ENCODE measurements at regions not wholly inside any gene's neighbourhood (a gene's known extent, or its start where the extent isn't known, plus 50 kb on each side); places are given as distances from the start of the nearest gene placed in this dataset.

GRCh38 chr2:65504814-65505697, 72.7 kb upstream of the SPRED2 start:
- in situ Hi-C loops (cut with HindIII; ENCODE audit: low pct_unique_long_range_greater_than_20kb, low sequenced_read_pairs): no loop called here
- no peak for DNase-seq (ENCODE audit: low read depth, low spot score)

DNA sequence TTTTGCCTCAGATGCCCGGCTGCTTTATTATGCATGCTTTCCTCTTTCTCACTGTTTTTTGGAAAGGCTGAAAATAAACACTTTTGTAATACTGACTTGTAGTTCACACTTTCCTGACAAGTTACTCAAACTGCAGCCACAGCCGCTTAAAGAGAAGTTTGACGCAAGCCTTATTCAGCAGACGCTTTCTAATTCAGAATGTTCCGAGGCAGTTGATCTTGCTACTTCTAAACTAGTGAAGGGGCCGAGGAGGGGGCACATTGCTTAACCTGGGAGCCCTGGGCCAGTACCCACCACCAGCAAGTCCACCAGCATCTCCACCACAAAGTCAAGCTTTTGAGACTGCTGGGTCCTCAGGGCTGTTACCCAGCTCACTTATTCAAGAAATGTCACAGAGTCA, 71.8 kb upstream of the SPRED2 start:
- in situ Hi-C loops (cut with HindIII; ENCODE audit: low pct_unique_long_range_greater_than_20kb, low sequenced_read_pairs): no loop called here
- no peak for DNase-seq (ENCODE audit: low read depth, low spot score)

DNA sequence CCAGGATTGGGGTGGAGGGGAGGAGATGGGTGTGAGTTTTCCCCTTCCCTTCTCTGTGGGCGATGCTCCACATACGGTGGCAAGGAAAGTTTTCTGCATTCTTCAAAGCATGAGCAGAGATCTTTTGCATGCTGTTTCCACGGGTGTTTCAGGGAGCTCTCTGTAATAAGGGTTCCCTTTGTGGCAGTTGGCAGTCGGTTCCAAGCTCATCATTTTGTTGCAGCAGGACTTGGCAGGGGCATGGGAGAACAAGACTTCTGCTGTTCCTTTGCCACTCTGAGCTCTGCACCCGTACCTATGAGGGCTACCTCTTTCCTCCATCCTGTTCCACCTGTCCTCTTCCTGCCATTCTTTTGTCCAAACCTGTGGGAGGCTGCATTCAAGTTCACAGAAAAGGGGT, 71.3 kb upstream of the SPRED2 start:
- no peak for DNase-seq (ENCODE audit: low read depth, low spot score)
- in situ Hi-C loops (cut with HindIII; ENCODE audit: low pct_unique_long_range_greater_than_20kb, low sequenced_read_pairs): no loop called here

GRCh38 chr2:65501836-65502235, 69.4 kb upstream of the SPRED2 start:
- in situ Hi-C loops (cut with HindIII; ENCODE audit: low pct_unique_long_range_greater_than_20kb, low sequenced_read_pairs): no loop called here
- no peak for DNase-seq (ENCODE audit: low read depth, low spot score)

- DNase-seq (ENCODE audit: low read depth, low spot score): no peak
- in situ Hi-C loops (cut with HindIII; ENCODE audit: low pct_unique_long_range_greater_than_20kb, low sequenced_read_pairs): no loop called here
These were observed 68.7 kb upstream of the SPRED2 start for GRCh38 chr2:65501074-65501473.

DNA sequence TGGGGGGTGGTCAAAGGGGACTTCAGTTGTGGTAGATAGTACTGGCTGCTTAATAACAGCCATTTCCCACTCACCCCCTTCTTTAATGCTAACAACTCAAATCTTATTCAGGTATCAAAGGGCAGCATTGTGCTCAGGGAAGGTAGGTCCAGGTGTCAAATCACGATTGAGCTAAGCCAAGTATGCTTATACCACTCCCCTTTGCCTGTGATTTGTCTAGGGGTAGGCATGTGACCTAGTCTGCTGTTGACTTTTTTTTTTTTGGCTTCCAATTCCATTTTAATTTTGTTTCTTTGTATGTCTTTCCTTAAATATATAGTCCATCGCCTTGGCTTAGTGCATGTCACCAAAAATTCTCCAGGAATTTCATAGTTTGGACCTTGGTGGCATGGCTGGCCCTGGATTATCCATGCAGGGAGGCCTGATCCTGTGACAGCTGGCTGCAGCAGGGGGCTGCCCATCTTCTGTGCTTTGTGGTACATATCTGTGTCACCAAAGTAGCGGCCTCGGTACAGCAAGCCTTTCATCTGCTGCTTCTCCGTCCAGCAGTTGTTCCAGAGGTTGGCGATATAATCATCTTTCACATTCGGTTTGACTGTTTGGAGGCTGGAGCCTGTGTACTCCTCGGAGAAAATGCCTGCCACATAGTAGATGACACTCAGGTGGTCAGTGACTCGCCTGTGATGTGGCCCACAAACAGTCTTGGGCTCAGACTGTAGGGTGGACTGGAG, 68.1 kb upstream of the SPRED2 start:
- in situ Hi-C loops (cut with HindIII; ENCODE audit: low pct_unique_long_range_greater_than_20kb, low sequenced_read_pairs): no loop called here
- DNase-seq (ENCODE audit: low read depth, low spot score): no peak

DNA sequence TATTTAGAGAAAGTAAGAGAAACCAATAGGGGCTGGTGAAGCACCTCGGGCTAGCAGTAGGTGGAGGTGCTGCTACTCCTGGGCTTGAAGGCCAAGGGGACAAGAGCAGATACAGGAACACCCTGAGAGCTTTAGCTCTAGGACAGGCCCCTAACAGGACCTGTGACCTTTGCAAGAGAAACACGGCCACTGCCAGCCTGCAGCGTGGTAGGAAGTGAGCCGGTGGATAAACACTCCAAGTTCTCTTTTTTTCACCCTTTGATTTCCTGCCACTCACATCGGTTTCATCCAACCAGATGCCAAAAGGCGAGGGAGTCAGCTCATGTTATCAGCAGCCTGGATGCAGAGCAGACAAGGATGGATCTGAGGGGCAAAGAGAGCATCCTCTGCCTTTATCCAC, 66.8 kb upstream of the SPRED2 start:
- no peak for DNase-seq (ENCODE audit: low read depth, low spot score)
- in situ Hi-C loops (cut with HindIII; ENCODE audit: low pct_unique_long_range_greater_than_20kb, low sequenced_read_pairs): no loop called here

- in situ Hi-C loops (cut with HindIII; ENCODE audit: low pct_unique_long_range_greater_than_20kb, low sequenced_read_pairs): no loop called here
- DNase-seq (ENCODE audit: low read depth, low spot score): no peak
These were observed 66.0 kb upstream of the SPRED2 start for GRCh38 chr2:65498396-65498795.

DNA sequence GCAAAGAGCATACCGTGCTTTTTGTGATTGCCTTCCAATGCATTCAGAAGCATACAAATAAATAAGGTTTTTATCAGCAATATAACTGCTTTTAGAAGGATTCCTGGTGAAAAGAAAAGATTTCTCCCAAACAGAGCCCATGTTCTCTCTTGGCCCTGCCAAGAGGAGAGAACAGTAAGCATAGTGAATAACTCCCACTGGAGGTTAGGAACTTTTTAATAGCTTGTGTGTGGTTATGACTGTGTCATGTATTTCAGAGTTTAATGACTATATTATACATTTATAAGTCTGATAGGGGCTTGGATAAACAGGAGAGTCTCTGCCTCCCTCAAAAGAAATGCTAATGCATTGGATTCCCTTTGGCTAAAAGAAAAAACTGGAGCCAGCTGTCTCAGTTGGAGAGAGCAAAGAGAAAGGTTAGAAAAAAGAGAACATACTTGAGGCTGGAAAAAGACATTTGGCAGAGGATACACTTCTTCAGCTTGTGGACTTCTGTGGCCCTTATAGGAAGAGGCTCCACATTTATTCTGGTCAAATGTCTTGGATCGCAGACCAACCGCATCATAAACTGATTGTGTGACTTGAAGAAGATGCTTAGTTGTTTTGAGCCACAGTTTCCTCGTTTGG, 63.0 kb upstream of the SPRED2 start:
- no peak for DNase-seq (ENCODE audit: low read depth, low spot score)

DNA sequence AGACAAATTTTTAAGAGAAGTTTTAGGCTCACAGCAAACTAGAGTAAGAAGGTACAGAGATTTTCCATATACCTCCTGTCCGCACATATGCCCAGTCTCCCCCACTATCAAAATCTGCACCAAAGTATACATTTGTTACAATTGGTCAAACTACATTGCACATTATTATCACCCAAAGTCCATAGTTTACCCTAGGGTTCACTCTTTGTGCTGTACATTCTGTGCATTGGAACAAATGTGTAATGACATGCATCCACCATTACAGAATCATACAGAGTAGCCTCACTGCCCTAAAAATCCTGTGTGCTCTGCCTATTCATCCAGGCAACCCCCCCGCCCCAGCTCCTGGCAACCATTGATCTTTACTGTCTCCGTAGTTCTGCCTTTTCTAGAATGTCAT, 61.7 kb upstream of the SPRED2 start:
- in situ Hi-C loops (cut with HindIII; ENCODE audit: low pct_unique_long_range_greater_than_20kb, low sequenced_read_pairs): no loop called here

More for the DNA sequence above, 63.0 kb upstream of the SPRED2 start:
- in situ Hi-C loops (cut with HindIII; ENCODE audit: low pct_unique_long_range_greater_than_20kb, low sequenced_read_pairs): no loop called here

GRCh38 chr2:65491381-65491905, 59.0 kb upstream of the SPRED2 start:
- in situ Hi-C loops (cut with HindIII; ENCODE audit: low pct_unique_long_range_greater_than_20kb, low sequenced_read_pairs): no loop called here
- DNase-seq (ENCODE audit: low read depth, low spot score): no peak

More for the DNA sequence above, 61.7 kb upstream of the SPRED2 start:
- DNase-seq (ENCODE audit: low read depth, low spot score): no peak

- DNase-seq (ENCODE audit: low read depth, low spot score): no peak
- in situ Hi-C loops (cut with HindIII; ENCODE audit: low pct_unique_long_range_greater_than_20kb, low sequenced_read_pairs): no loop called here
These were observed 57.8 kb upstream of the SPRED2 start for GRCh38 chr2:65490222-65490621.

- in situ Hi-C loops (cut with HindIII; ENCODE audit: low pct_unique_long_range_greater_than_20kb, low sequenced_read_pairs): no loop called here
- DNase-seq (ENCODE audit: low read depth, low spot score): no peak
These were observed 56.9 kb upstream of the SPRED2 start for GRCh38 chr2:65489269-65489668.

DNA sequence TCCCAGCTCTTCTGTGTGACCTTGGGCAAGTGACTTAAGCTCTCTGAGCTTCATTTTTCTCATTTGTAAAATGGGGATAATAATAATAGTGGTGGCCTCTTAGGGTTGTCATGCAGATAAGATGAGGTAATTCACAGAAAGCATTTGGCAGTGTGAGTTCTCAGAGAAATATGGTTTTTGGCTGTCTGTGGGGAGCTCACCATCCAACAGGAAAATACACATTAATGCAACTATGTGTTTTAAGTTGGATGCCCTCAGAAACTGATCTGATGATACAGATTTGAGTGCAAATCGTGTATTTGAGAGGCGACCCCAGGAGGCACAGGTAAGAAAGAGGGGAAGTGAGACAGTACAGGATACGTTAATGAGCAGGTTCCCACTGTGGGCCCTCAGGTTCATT, 56.1 kb upstream of the SPRED2 start:
- in situ Hi-C loops (cut with HindIII; ENCODE audit: low pct_unique_long_range_greater_than_20kb, low sequenced_read_pairs): no loop called here
- DNase-seq (ENCODE audit: low read depth, low spot score): no peak

DNA sequence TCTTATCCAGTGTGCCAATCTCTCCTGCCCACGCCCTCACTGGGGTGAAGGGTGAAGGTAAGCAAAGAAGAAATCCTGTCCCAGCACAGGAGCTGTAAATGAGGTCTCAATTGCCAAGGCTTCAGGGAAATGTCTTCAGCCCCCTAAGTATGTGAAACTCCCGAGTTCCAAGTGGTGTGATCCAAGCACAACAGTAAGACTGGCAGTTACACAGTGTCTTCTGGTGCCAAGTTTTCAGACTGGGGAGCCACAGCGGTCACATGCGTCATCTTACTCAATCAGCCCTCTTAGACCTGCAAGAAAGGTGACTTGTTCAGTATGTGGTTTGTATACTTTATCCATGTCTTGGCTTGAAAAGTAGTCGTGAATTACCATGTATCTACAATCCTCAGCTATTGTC, 55.0 kb upstream of the SPRED2 start:
- in situ Hi-C loops (cut with HindIII; ENCODE audit: low pct_unique_long_range_greater_than_20kb, low sequenced_read_pairs): no loop called here
- no peak for DNase-seq (ENCODE audit: low read depth, low spot score)

- no peak for DNase-seq (ENCODE audit: low read depth, low spot score)
- in situ Hi-C loops (cut with HindIII; ENCODE audit: low pct_unique_long_range_greater_than_20kb, low sequenced_read_pairs): no loop called here
These were observed 54.4 kb upstream of the SPRED2 start for GRCh38 chr2:65486802-65487201.

- no peak for DNase-seq (ENCODE audit: low read depth, low spot score)
- in situ Hi-C loops (cut with HindIII; ENCODE audit: low pct_unique_long_range_greater_than_20kb, low sequenced_read_pairs): no loop called here
These were observed 53.9 kb upstream of the SPRED2 start for GRCh38 chr2:65486282-65486681.

- in situ Hi-C loops (cut with HindIII; ENCODE audit: low pct_unique_long_range_greater_than_20kb, low sequenced_read_pairs): no loop called here
- no peak for DNase-seq (ENCODE audit: low read depth, low spot score)
These were observed 53.4 kb upstream of the SPRED2 start for GRCh38 chr2:65485839-65486238.
